ENCODE measurements at regions not wholly inside any gene's neighbourhood (a gene's known extent, or its start where the extent isn't known, plus 50 kb on each side); places are given as distances from the start of the nearest gene placed in this dataset.

DNA sequence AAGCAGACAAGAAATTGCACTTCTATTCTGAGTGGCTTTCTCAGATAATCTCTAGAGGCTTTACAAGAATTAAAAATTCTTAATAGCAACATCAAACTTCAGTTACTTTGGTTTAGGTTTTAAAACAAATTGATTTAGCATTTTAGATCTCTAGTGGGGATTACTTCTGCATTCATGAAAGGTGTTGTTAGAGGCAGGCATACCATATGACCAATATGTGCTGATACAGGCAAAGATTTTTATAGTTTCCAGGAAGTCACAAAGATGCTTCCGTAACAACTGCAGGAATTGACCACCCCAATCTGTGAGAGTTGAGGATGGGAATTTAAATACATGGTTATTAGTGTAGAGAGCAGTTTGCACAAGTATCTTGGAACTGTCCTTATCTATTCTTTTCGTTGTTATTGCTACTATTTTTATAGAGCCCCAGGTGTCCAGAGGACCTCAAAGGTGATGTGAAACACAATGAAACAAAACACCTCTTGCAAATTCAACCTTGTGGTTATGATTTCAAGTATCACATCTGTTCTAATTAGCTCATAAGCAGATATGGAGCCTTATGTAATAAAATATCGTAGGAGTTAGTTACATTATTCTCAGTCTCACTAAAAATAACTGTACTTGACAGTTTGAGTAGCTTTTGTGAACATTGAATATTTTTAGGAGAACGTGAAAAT is 512.7 kb upstream of the ADGRL4 start:
- Mint-ChIP-seq H3K9me3 (no peaks in the 10 kb centered on the region), H3K27me3 (no peaks in the 10 kb centered on the region), H3K4me3 (no peak overlapping the region), H3K27ac (no peak overlapping the region), H3K4me1 (no peaks in the 10 kb centered on the region), H3K36me3 (ENCODE audit: low read depth) (no peaks in the 10 kb centered on the region)
- intact Hi-C loops (cut with micrococcal nuclease), result no loop called here
- ChIA-PET POLR2A (no interaction called here), CTCF (no interaction called here)
- TF ChIP-seq, protein P1, sequence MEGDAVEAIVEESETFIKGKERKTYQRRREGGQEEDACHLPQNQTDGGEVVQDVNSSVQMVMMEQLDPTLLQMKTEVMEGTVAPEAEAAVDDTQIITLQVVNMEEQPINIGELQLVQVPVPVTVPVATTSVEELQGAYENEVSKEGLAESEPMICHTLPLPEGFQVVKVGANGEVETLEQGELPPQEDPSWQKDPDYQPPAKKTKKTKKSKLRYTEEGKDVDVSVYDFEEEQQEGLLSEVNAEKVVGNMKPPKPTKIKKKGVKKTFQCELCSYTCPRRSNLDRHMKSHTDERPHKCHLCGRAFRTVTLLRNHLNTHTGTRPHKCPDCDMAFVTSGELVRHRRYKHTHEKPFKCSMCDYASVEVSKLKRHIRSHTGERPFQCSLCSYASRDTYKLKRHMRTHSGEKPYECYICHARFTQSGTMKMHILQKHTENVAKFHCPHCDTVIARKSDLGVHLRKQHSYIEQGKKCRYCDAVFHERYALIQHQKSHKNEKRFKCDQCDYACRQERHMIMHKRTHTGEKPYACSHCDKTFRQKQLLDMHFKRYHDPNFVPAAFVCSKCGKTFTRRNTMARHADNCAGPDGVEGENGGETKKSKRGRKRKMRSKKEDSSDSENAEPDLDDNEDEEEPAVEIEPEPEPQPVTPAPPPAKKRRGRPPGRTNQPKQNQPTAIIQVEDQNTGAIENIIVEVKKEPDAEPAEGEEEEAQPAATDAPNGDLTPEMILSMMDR (IDR thresholded peaks at IDR 0.05), result no peak
- no peak for ATAC-seq (ENCODE audit: low read depth)
- DNase-seq, result no peak

DNA sequence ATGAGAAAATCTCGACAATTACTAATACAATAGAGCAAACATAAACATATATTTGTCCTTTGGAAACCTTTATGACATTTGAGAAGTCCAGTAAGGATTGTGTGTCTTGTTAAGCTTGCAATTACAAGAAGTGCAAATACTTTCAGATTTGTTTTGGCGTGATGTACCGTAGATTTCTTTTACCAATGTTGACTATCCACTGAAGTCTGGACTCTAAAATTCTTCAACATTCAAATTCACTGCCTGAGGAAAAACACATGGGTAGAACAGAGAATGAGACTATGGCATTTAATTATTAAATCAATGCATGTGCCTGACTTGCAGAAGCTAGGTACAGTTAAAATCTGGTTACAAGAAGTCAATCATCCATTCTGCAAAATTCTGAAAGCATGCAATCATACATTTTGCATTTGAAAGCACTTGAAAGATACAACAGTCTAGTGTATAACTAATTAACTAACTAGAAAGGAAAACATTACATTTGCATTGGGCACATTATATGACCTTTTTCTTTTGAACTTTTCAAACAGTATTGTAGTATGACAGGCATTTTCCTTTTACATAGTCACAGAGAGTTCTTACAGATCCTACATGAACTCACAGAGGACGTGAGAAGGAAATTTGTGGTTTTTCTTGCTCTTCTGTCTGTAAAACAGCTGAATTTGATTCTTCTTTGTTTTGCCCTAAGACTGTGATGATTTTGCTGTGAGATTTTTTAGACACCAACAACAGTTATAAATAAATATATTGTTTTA is 511.1 kb upstream of the ADGRL4 start:
- no peaks in the 10 kb centered on the region for H3K4me1 Mint-ChIP-seq
- no peak overlapping the region for H3K4me3 Mint-ChIP-seq
- H3K36me3 Mint-ChIP-seq (ENCODE audit: low read depth), result no peaks in the 10 kb centered on the region
- intact Hi-C loops (cut with micrococcal nuclease), result no loop called here
- no peak for ATAC-seq (ENCODE audit: low read depth)
- no peaks in the 10 kb centered on the region for H3K27me3 Mint-ChIP-seq
- TF ChIP-seq, protein P1 (IDR thresholded peaks at IDR 0.05), result no peak
- H3K27ac Mint-ChIP-seq, result no peak overlapping the region
- no peak for DNase-seq
- POLR2A ChIA-PET, result no interaction called here
- CTCF ChIA-PET, result no interaction called here
- no peaks in the 10 kb centered on the region for H3K9me3 Mint-ChIP-seq

DNA sequence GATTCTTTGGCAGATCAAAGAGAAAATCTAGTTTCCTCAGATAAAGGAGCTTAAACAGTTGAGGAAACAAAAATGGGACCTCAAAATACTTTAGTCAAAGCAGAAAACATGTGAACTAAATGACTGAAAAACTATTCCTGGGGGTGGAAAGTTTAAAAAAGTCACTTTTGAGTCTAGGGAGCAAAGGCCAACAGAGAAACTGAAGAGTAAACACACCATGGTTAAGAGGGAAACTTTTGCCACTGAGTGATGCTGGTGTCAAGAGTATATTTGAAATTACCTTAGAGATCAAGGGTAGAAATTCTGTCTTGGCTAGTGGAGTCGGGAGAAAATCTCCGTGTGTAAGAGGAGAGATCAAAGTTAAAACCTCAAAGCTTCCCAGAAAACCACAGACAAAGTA is 501.2 kb upstream of the ADGRL4 start:
- no peaks in the 10 kb centered on the region for H3K4me1 Mint-ChIP-seq
- ATAC-seq (ENCODE audit: low read depth), result no peak
- no peak overlapping the region for H3K4me3 Mint-ChIP-seq
- DNase-seq, result no peak
- H3K27me3 Mint-ChIP-seq, result no peaks in the 10 kb centered on the region
- CTCF ChIA-PET, result no interaction called here
- H3K9me3 Mint-ChIP-seq, result no peaks in the 10 kb centered on the region
- intact Hi-C loops (cut with micrococcal nuclease), result no loop called here
- POLR2A ChIA-PET, result no interaction called here
- no peaks in the 10 kb centered on the region for H3K36me3 Mint-ChIP-seq (ENCODE audit: low read depth)
- TF ChIP-seq, protein P1 (IDR thresholded peaks at IDR 0.05), result no peak
- no peak overlapping the region for H3K27ac Mint-ChIP-seq

DNA sequence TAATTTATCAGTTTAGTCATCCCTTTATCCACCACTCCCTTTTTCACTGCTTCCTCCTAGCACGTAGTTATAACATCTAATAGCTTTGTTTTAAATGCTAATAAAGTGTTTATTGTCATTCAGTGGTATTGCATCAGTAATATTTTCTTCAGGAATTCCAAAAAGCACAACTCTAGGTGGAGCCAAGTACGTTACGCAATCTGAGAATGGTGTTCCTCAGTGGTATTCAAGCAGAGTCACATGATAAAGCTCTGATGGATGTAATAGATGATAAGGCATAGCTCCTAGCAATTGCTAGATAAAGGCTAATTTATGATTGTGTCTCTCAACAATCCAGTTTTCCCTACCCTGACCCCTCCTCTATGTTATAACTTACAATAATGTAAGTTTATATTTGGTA is 494.6 kb upstream of the ADGRL4 start:
- ChIA-PET POLR2A (no interaction called here), CTCF (no interaction called here)
- H3K9me3 Mint-ChIP-seq, result no peaks in the 10 kb centered on the region
- no peaks in the 10 kb centered on the region for H3K27me3 Mint-ChIP-seq
- intact Hi-C loops (cut with micrococcal nuclease), result no loop called here
- H3K36me3 Mint-ChIP-seq (ENCODE audit: low read depth), result no peaks in the 10 kb centered on the region
- no peak overlapping the region for H3K4me3 Mint-ChIP-seq
- TF ChIP-seq, protein P1 (IDR thresholded peaks at IDR 0.05), result no peak
- no peak for ATAC-seq (ENCODE audit: low read depth)
- H3K4me1 Mint-ChIP-seq, result no peaks in the 10 kb centered on the region
- H3K27ac Mint-ChIP-seq, result no peak overlapping the region
- DNase-seq, result no peak

DNA sequence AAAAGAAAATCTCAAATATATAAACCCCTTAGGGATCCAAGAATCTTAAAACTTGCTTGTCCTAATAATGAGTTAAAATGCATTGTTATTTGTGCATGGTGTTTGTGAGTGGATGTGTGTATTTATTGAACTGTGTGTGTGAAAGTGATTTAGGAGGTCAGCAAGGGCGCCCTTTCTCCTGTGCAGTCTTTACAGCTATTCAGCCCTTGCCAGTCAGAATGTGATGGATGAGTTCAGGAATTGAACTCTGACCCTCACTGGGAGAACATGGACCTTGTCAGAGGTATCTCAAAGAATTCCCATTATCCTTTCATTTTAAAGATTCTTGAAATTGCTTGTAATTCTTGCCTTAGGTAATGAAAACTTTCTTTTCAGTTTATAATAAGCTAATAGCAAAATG is 493.0 kb upstream of the ADGRL4 start:
- intact Hi-C loops (cut with micrococcal nuclease), result loop anchor here (5.0 kb wide), 1 partner anchor 473 kb away; no protein-coding TSS in a partner anchor
- Mint-ChIP-seq H3K4me3 (no peak overlapping the region), H3K27ac (no peak overlapping the region), H3K4me1 (no peaks in the 10 kb centered on the region), H3K27me3 (no peaks in the 10 kb centered on the region), H3K9me3 (no peaks in the 10 kb centered on the region), H3K36me3 (ENCODE audit: low read depth) (no peaks in the 10 kb centered on the region)
- DNase-seq, result no peak
- ATAC-seq (ENCODE audit: low read depth), result no peak
- ChIA-PET POLR2A (no interaction called here), CTCF (no interaction called here)
- TF ChIP-seq, protein P1 (IDR thresholded peaks at IDR 0.05), result no peak
